HepG2 (cell line): ENCODE measurements at regions not wholly inside any gene's neighbourhood (a gene's known extent, or its start where the extent isn't known, plus 50 kb on each side); places are given as distances from the start of the nearest gene placed in this dataset.

Source experiments
- ATAC-seq: fragments of 200-7000 bp; cut with Tn5 transposase; 3 replicates; pipeline ENCODE4 v1.9.1; 2020; ENCODE audit warnings: mild to moderate bottlenecking, moderate library complexity
- BruUV-seq: library from RNA; stranded (reverse); fragments of 400-500 nt; replicated peaks from 2 replicates; lab custom pipeline; 2021; lab: Mats Ljungman, UMichigan
- CTCF ChIA-PET: fragments of 300-600 bp; formaldehyde crosslinking; extraction: SDS; loops from one replicate; lab custom pipeline; 2021; ENCODE audit warnings: low total read pairs, inconsistent platforms, low intra/inter-chr PET ratio; lab: Yijun Ruan, JAX
- POLR2A ChIA-PET: fragments of 350-600 bp; sonication (Branson Sonifier 250); formaldehyde crosslinking; loops from one replicate; lab custom pipeline; 2020; ENCODE audit warnings: antibody characterized with exemption, inconsistent platforms; lab: Yijun Ruan, JAX
- DNase-seq: peaks from one replicate; pipeline ENCODE4 v3.0.0-alpha.2; 2015; ENCODE audit warnings: low spot score
- FAIRE-seq: peaks from 3 replicates; lab custom pipeline; 2011; peaks lifted over from hg19 to GRCh38; lab: Jason Lieb, UNC
- H2AFZ ChIP-seq: one replicate; pipeline ENCODE4 v1.6.1; 2011; ENCODE audit warnings: low read length, inconsistent platforms
- H3K27ac ChIP-seq: fragments of 300-600 bp; 3 replicates; pipeline ENCODE4 v1.8.0; 2011; ENCODE audit warnings: mixed run types, mild to moderate bottlenecking, mixed read lengths, low read length, inconsistent platforms; ENCODE audit not compliant: insufficient read depth; ENCODE audit errors: extremely low read length
- H3K27me3 ChIP-seq, 2 experiments: fragments of 200-600 bp in 1 of 2; 2 replicates in 1 of 2; 3 replicates in 1 of 2; pipeline versions ENCODE4 v1.6.0 to v1.8.0; 2011; ENCODE audit warnings: low read length in 2 of 2, mild to moderate bottlenecking in 2 of 2, moderate library complexity in 2 of 2, inconsistent platforms in 1 of 2; ENCODE audit not compliant: insufficient read depth in 2 of 2, control insufficient read depth in 1 of 2
- H3K36me3 ChIP-seq, 2 experiments: fragments of 200-600 bp in 1 of 2; replicated peaks in 1 of 2; 2 replicates in 1 of 2; 3 replicates in 1 of 2; pipeline versions ENCODE4 v1.5.1 to v1.8.0; 2011; ENCODE audit warnings: low read length in 2 of 2, inconsistent platforms in 1 of 2; ENCODE audit not compliant: insufficient read depth in 2 of 2, control insufficient read depth in 1 of 2
- H3K4me1 ChIP-seq: 2 replicates; pipeline ENCODE4 v1.5.1; 2012; ENCODE audit warnings: low read length, inconsistent platforms; ENCODE audit not compliant: insufficient read depth
- H3K4me2 ChIP-seq: 2 replicates; pipeline ENCODE4 v1.6.0; 2011; ENCODE audit warnings: low read depth, low read length, inconsistent platforms
- H3K4me3 ChIP-seq, 3 experiments: fragments of 200-600 bp in 1 of 3; sonication (generic), shearing (Covaris generic) in 1 of 3; replicated peaks in 1 of 3; 2 replicates each; pipeline ENCODE4 v1.5.1; 2011 to 2016; ENCODE audit warnings: low read length in 3 of 3, inconsistent platforms in 2 of 3, low read depth in 2 of 3, mild to moderate bottlenecking in 2 of 3, control low read depth in 1 of 3, mixed read lengths in 1 of 3; ENCODE audit not compliant: insufficient read depth in 1 of 3
- H3K79me2 ChIP-seq: one replicate; pipeline ENCODE4 v1.6.1; 2011; ENCODE audit warnings: low read length, inconsistent platforms; ENCODE audit not compliant: insufficient read depth
- H3K9ac ChIP-seq: 2 replicates; pipeline ENCODE4 v1.6.0; 2011; ENCODE audit warnings: mild to moderate bottlenecking, low read depth, low read length, inconsistent platforms; ENCODE audit not compliant: insufficient read depth
- H3K9me3 ChIP-seq: 2 replicates; pipeline ENCODE4 v1.5.1; 2012; ENCODE audit warnings: mild to moderate bottlenecking, low read length
- H4K20me1 ChIP-seq: 2 replicates; pipeline ENCODE4 v1.6.0; 2011; ENCODE audit warnings: inconsistent platforms, mild to moderate bottlenecking, low read length, moderate library complexity; ENCODE audit not compliant: insufficient read depth
- CHCHD3 ChIP-seq: sonication (generic); formaldehyde crosslinking; IDR thresholded peaks from 2 replicates; pipeline ENCODE4 v1.8.0; 2022; ENCODE audit warnings: mild to moderate bottlenecking, missing genetic modification reagents, moderate library complexity
- DZIP1 ChIP-seq: sonication (generic); formaldehyde crosslinking; IDR thresholded peaks from 2 replicates; pipeline ENCODE4 v1.5.0; 2020; ENCODE audit warnings: mild to moderate bottlenecking, missing genetic modification reagents
- FOXP1 ChIP-seq, 2 experiments: fragments of 450-650 bp in 1 of 2; IDR thresholded peaks; 2 replicates each; pipeline ENCODE4 v1.6.1; 2017 to 2018; ENCODE audit warnings: antibody characterized with exemption in 1 of 2
- NBN ChIP-seq: fragments of 450-650 bp; conservative IDR thresholded peaks from 2 replicates; pipeline ENCODE4 v1.6.1; 2017
- NFE2 ChIP-seq: sonication (generic); formaldehyde crosslinking; IDR thresholded peaks from 2 replicates; pipeline ENCODE4 v1.4.0; 2020; ENCODE audit warnings: missing genetic modification reagents
- PRDM15 ChIP-seq: sonication (generic); formaldehyde crosslinking; IDR thresholded peaks from 2 replicates; pipeline ENCODE4 v1.4.0; 2020; ENCODE audit warnings: missing genetic modification reagents
- SRSF1 ChIP-seq: fragments of 200-400 bp; formaldehyde crosslinking; optimal IDR thresholded peaks from 2 replicates; pipeline ENCODE3; 2017; ENCODE audit warnings: mild to moderate bottlenecking, low read depth, low read length, moderate library complexity
- SRSF4 ChIP-seq: fragments of 200-400 bp; formaldehyde crosslinking; IDR thresholded peaks from one replicate; pipeline ENCODE4 v1.6.1; 2018; ENCODE audit warnings: mild to moderate bottlenecking, low read depth, low read length, moderate library complexity; ENCODE audit not compliant: poor library complexity, severe bottlenecking
- ZBTB34 ChIP-seq: sonication (generic); formaldehyde crosslinking; IDR thresholded peaks from 2 replicates; pipeline ENCODE4 v1.8.0; 2022; ENCODE audit warnings: mild to moderate bottlenecking, missing genetic modification reagents
- ZNF354B ChIP-seq: sonication (generic); formaldehyde crosslinking; IDR thresholded peaks from 2 replicates; pipeline ENCODE4 v1.8.0; 2022; ENCODE audit warnings: mild to moderate bottlenecking, missing genetic modification reagents
- ZNF512B ChIP-seq: sonication (generic); formaldehyde crosslinking; IDR thresholded peaks from 2 replicates; pipeline ENCODE4 v1.5.1; 2020; ENCODE audit warnings: missing genetic modification reagents, mild to moderate bottlenecking, borderline replicate concordance
- ZNF562 ChIP-seq: sonication (generic); formaldehyde crosslinking; IDR thresholded peaks from 2 replicates; pipeline ENCODE4 v1.8.0; 2022; ENCODE audit warnings: missing genetic modification reagents, borderline replicate concordance
- ZNF629 ChIP-seq: sonication (generic); formaldehyde crosslinking; conservative IDR thresholded peaks from 2 replicates; pipeline ENCODE4 v1.5.0; 2020; ENCODE audit warnings: missing genetic modification reagents
- ZNF672 ChIP-seq: sonication (generic); formaldehyde crosslinking; IDR thresholded peaks from 2 replicates; pipeline ENCODE4 v1.8.1; 2022; ENCODE audit warnings: missing genetic modification reagents
- WGBS: methylation state at CpG from one replicate; pipeline ENCODE4 v1.1.6; 2017; ENCODE audit warnings: low lambda C conversion rate; 5-methylcytosine and 5-hydroxymethylcytosine counted together
- in situ Hi-C: cut with HindIII; loops from 2 replicates; pipeline ENCODE4 v1.10.0; 2017; ENCODE audit warnings: low pct_unique_long_range_greater_than_20kb; ENCODE audit not compliant: extremely low pct_ligation_motif_present
- intact Hi-C: fragments of 100-400 bp; cut with micrococcal nuclease; formaldehyde crosslinking; loops from one replicate; pipeline ENCODE4 v1.10.0; 2022; ENCODE audit not compliant: unreplicated experiment

GRCh38 chr10:36634916-36635315 lies 490.5 kb upstream of the ANKRD30A start:
- Histone ChIP-seq H4K20me1 (no peaks in the 10 kb centered on the region), H3K36me3 (no peaks in the 10 kb centered on the region), H3K4me1 (no peaks in the 10 kb centered on the region), H3K4me3 (no peak overlapping the region), H3K79me2 (no peaks in the 10 kb centered on the region), H3K27ac (no peak overlapping the region), H3K4me2 (no peak overlapping the region), H2AFZ (no peak overlapping the region), H3K27me3 (no peaks in the 10 kb centered on the region; a peak in 1 of 5 replicates), H3K9ac (no peak overlapping the region), H3K9me3 (no peaks in the 10 kb centered on the region)
- 28% methylated on average over 4 of the region's 4 CpGs for WGBS
- ATAC-seq (no peak), DNase-seq (no peak), FAIRE-seq (no peak)
- intact Hi-C loops, result no loop called here
- ChIA-PET POLR2A (no interaction called here), CTCF (no interaction called here)
- in situ Hi-C loops, result no loop called here
- BruUV-seq, result no TSS peak
- TF ChIP-seq SRSF4, result no peak
- no peak for TF ChIP-seq FOXP1 (IDR thresholded peaks at IDR 0.05)
- no peak for TF ChIP-seq FOXP1 (CRISPR knock-in tag; IDR thresholded peaks at IDR 0.05)
- TF ChIP-seq ZBTB34 (CRISPR knock-in tag), result no peak
- no peak for TF ChIP-seq DZIP1
- TF ChIP-seq NFE2 (CRISPR knock-in tag), result no peak
- no peak for TF ChIP-seq ZNF512B (CRISPR knock-in tag)
- no peak for TF ChIP-seq NBN
- no peak for TF ChIP-seq ZNF672 (CRISPR knock-in tag)
- no peak for TF ChIP-seq PRDM15
- no peak for TF ChIP-seq ZNF562 (CRISPR knock-in tag)
- TF ChIP-seq CHCHD3 (CRISPR knock-in tag), result no peak
- no peak for TF ChIP-seq ZNF629 (CRISPR knock-in tag)
- TF ChIP-seq SRSF1, result no peak
- no peak for TF ChIP-seq ZNF354B (CRISPR knock-in tag)
